HepG2 (cell line): ENCODE measurements at regions not wholly inside any gene's neighbourhood (a gene's known extent, or its start where the extent isn't known, plus 50 kb on each side); places are given as distances from the start of the nearest gene placed in this dataset.

Experiments
- ATAC-seq: fragments of 200-7000 bp; cut with Tn5 transposase; 3 replicates; pipeline ENCODE4 v1.9.1; 2020; ENCODE audit warnings: mild to moderate bottlenecking, moderate library complexity
- BruUV-seq: library from RNA; stranded (reverse); fragments of 400-500 nt; replicated peaks from 2 replicates; lab custom pipeline; 2021; lab: Mats Ljungman, UMichigan
- CTCF ChIA-PET: fragments of 300-600 bp; formaldehyde crosslinking; extraction: SDS; loops from one replicate; lab custom pipeline; 2021; ENCODE audit warnings: low total read pairs, inconsistent platforms, low intra/inter-chr PET ratio; lab: Yijun Ruan, JAX
- POLR2A ChIA-PET: fragments of 350-600 bp; sonication (Branson Sonifier 250); formaldehyde crosslinking; loops from one replicate; lab custom pipeline; 2020; ENCODE audit warnings: antibody characterized with exemption, inconsistent platforms; lab: Yijun Ruan, JAX
- DNase-seq: peaks from one replicate; pipeline ENCODE4 v3.0.0-alpha.2; 2015; ENCODE audit warnings: low spot score
- FAIRE-seq: peaks from 3 replicates; lab custom pipeline; 2011; peaks lifted over from hg19 to GRCh38; lab: Jason Lieb, UNC
- H2AFZ ChIP-seq: one replicate; pipeline ENCODE4 v1.6.1; 2011; ENCODE audit warnings: low read length, inconsistent platforms
- H3K27ac ChIP-seq: fragments of 300-600 bp; 3 replicates; pipeline ENCODE4 v1.8.0; 2011; ENCODE audit warnings: mixed run types, mild to moderate bottlenecking, mixed read lengths, low read length, inconsistent platforms; ENCODE audit not compliant: insufficient read depth; ENCODE audit errors: extremely low read length
- H3K27me3 ChIP-seq, 2 experiments: fragments of 200-600 bp in 1 of 2; 2 replicates in 1 of 2; 3 replicates in 1 of 2; pipeline versions ENCODE4 v1.6.0 to v1.8.0; 2011; ENCODE audit warnings: low read length in 2 of 2, mild to moderate bottlenecking in 2 of 2, moderate library complexity in 2 of 2, inconsistent platforms in 1 of 2; ENCODE audit not compliant: insufficient read depth in 2 of 2, control insufficient read depth in 1 of 2
- H3K36me3 ChIP-seq, 2 experiments: fragments of 200-600 bp in 1 of 2; replicated peaks in 1 of 2; 2 replicates in 1 of 2; 3 replicates in 1 of 2; pipeline versions ENCODE4 v1.5.1 to v1.8.0; 2011; ENCODE audit warnings: low read length in 2 of 2, inconsistent platforms in 1 of 2; ENCODE audit not compliant: insufficient read depth in 2 of 2, control insufficient read depth in 1 of 2
- H3K4me1 ChIP-seq: 2 replicates; pipeline ENCODE4 v1.5.1; 2012; ENCODE audit warnings: low read length, inconsistent platforms; ENCODE audit not compliant: insufficient read depth
- H3K4me2 ChIP-seq: 2 replicates; pipeline ENCODE4 v1.6.0; 2011; ENCODE audit warnings: low read depth, low read length, inconsistent platforms
- H3K4me3 ChIP-seq, 3 experiments: fragments of 200-600 bp in 1 of 3; sonication (generic), shearing (Covaris generic) in 1 of 3; replicated peaks in 1 of 3; 2 replicates each; pipeline ENCODE4 v1.5.1; 2011 to 2016; ENCODE audit warnings: low read length in 3 of 3, inconsistent platforms in 2 of 3, low read depth in 2 of 3, mild to moderate bottlenecking in 2 of 3, control low read depth in 1 of 3, mixed read lengths in 1 of 3; ENCODE audit not compliant: insufficient read depth in 1 of 3
- H3K79me2 ChIP-seq: one replicate; pipeline ENCODE4 v1.6.1; 2011; ENCODE audit warnings: low read length, inconsistent platforms; ENCODE audit not compliant: insufficient read depth
- H3K9ac ChIP-seq: 2 replicates; pipeline ENCODE4 v1.6.0; 2011; ENCODE audit warnings: mild to moderate bottlenecking, low read depth, low read length, inconsistent platforms; ENCODE audit not compliant: insufficient read depth
- H3K9me3 ChIP-seq: 2 replicates; pipeline ENCODE4 v1.5.1; 2012; ENCODE audit warnings: mild to moderate bottlenecking, low read length
- H4K20me1 ChIP-seq: 2 replicates; pipeline ENCODE4 v1.6.0; 2011; ENCODE audit warnings: inconsistent platforms, mild to moderate bottlenecking, low read length, moderate library complexity; ENCODE audit not compliant: insufficient read depth
- BRCA1 ChIP-seq: sonication (generic); formaldehyde crosslinking; IDR thresholded peaks from 2 replicates; pipeline ENCODE4 v1.4.0; 2020; ENCODE audit warnings: missing genetic modification reagents
- HOXA3 ChIP-seq: sonication (generic); formaldehyde crosslinking; IDR thresholded peaks from 2 replicates; pipeline ENCODE4 v1.5.0; 2020; ENCODE audit warnings: missing genetic modification reagents
- MTA1 ChIP-seq: sonication (generic); formaldehyde crosslinking; IDR thresholded peaks from 2 replicates; pipeline ENCODE4 v1.4.0; 2020; ENCODE audit warnings: missing genetic modification reagents, mild to moderate bottlenecking, borderline replicate concordance
- NR2C2 ChIP-seq: sonication (generic); formaldehyde crosslinking; IDR thresholded peaks from 2 replicates; pipeline ENCODE4 v1.4.0; 2020; ENCODE audit warnings: missing genetic modification reagents, mild to moderate bottlenecking, moderate library complexity, borderline replicate concordance
- PRMT3 ChIP-seq: sonication (generic); formaldehyde crosslinking; IDR thresholded peaks from 2 replicates; pipeline ENCODE4 v1.8.1; 2022; ENCODE audit warnings: low read depth, mild to moderate bottlenecking, moderate library complexity, missing genetic modification reagents, borderline replicate concordance
- RXRA ChIP-seq: sonication (generic); formaldehyde crosslinking; IDR thresholded peaks from 2 replicates; pipeline ENCODE4 v1.5.1; 2020; ENCODE audit warnings: missing genetic modification reagents
- SNAPC5 ChIP-seq: sonication (generic); formaldehyde crosslinking; IDR thresholded peaks from 2 replicates; pipeline ENCODE4 v1.8.1; 2023; ENCODE audit warnings: mild to moderate bottlenecking, missing genetic modification reagents, borderline replicate concordance
- TBX3 ChIP-seq: fragments of 450-650 bp; IDR thresholded peaks from 2 replicates; pipeline ENCODE4 v1.6.1; 2017; ENCODE audit warnings: antibody characterized with exemption, mild to moderate bottlenecking, inconsistent platforms, borderline replicate concordance
- ZNF414 ChIP-seq: sonication (generic); formaldehyde crosslinking; IDR thresholded peaks from 2 replicates; pipeline ENCODE4 v1.5.0; 2020; ENCODE audit warnings: missing genetic modification reagents
- ZNF512 ChIP-seq: sonication (generic); formaldehyde crosslinking; IDR thresholded peaks from 2 replicates; pipeline ENCODE4 v1.4.0; 2020; ENCODE audit warnings: mild to moderate bottlenecking, missing genetic modification reagents
- WGBS: methylation state at CpG from one replicate; pipeline ENCODE4 v1.1.6; 2017; ENCODE audit warnings: low lambda C conversion rate; 5-methylcytosine and 5-hydroxymethylcytosine counted together
- in situ Hi-C: cut with HindIII; loops from 2 replicates; pipeline ENCODE4 v1.10.0; 2017; ENCODE audit warnings: low pct_unique_long_range_greater_than_20kb; ENCODE audit not compliant: extremely low pct_ligation_motif_present
- intact Hi-C: fragments of 100-400 bp; cut with micrococcal nuclease; formaldehyde crosslinking; loops from one replicate; pipeline ENCODE4 v1.10.0; 2022; ENCODE audit not compliant: unreplicated experiment
- TF ChIP-seq, protein P1 (sequence below): sonication (generic); formaldehyde crosslinking; IDR thresholded peaks from 2 replicates; pipeline ENCODE4 v1.8.0; 2022; ENCODE audit warnings: mild to moderate bottlenecking, missing genetic modification reagents, moderate library complexity
- TF ChIP-seq, protein P2 (sequence below): IDR thresholded peaks from 2 replicates; pipeline ENCODE4 v1.6.1; 2016; ENCODE audit warnings: missing compliant biosample characterization, missing genetic modification reagents, borderline replicate concordance
- TF ChIP-seq, protein P3 (sequence below): sonication (generic); formaldehyde crosslinking; conservative IDR thresholded peaks from 2 replicates; pipeline ENCODE4 v1.4.0; 2020; ENCODE audit warnings: missing genetic modification reagents

GRCh38 chr5:74418261-74418660, 222.3 kb downstream of the ENC1 start:
- peaks cover 64% of the 10 kb centered on the region for H3K4me1 ChIP-seq
- intact Hi-C loops (no loop called here), in situ Hi-C loops (no loop called here)
- WGBS = 92% methylated on average over 1 of the region's 1 CpG
- CTCF ChIA-PET = no interaction called here
- H3K79me2 ChIP-seq = no peaks in the 10 kb centered on the region
- H4K20me1 ChIP-seq = no peaks in the 10 kb centered on the region
- no peak for ATAC-seq
- H3K9ac ChIP-seq = no peak overlapping the region
- H3K4me3 ChIP-seq = no peak overlapping the region
- H3K27ac ChIP-seq = no peak overlapping the region
- H3K27me3 ChIP-seq = no peaks in the 10 kb centered on the region
- no peak for TF ChIP-seq ZNF512
- no peak for TF ChIP-seq ZNF414 (CRISPR knock-in tag)
- TF ChIP-seq PRMT3 (CRISPR knock-in tag) = no peak
- TF ChIP-seq TBX3 = no peak
- TF ChIP-seq, protein P1, sequence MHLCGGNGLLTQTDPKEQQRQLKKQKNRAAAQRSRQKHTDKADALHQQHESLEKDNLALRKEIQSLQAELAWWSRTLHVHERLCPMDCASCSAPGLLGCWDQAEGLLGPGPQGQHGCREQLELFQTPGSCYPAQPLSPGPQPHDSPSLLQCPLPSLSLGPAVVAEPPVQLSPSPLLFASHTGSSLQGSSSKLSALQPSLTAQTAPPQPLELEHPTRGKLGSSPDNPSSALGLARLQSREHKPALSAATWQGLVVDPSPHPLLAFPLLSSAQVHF = no peak
- TF ChIP-seq, protein P2, sequence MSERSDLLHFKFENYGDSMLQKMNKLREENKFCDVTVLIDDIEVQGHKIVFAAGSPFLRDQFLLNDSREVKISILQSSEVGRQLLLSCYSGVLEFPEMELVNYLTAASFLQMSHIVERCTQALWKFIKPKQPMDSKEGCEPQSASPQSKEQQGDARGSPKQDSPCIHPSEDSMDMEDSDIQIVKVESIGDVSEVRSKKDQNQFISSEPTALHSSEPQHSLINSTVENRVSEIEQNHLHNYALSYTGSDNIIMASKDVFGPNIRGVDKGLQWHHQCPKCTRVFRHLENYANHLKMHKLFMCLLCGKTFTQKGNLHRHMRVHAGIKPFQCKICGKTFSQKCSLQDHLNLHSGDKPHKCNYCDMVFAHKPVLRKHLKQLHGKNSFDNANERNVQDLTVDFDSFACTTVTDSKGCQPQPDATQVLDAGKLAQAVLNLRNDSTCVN (CRISPR knock-in tag) = no peak
- no peak for TF ChIP-seq MTA1 (CRISPR knock-in tag)
- no peak for TF ChIP-seq HOXA3 (CRISPR knock-in tag)
- TF ChIP-seq, protein P3, sequence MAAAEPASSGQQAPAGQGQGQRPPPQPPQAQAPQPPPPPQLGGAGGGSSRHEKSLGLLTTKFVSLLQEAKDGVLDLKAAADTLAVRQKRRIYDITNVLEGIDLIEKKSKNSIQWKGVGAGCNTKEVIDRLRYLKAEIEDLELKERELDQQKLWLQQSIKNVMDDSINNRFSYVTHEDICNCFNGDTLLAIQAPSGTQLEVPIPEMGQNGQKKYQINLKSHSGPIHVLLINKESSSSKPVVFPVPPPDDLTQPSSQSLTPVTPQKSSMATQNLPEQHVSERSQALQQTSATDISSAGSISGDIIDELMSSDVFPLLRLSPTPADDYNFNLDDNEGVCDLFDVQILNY (CRISPR knock-in tag) = no peak
- no peak for TF ChIP-seq BRCA1
- TF ChIP-seq RXRA (CRISPR knock-in tag) = no peak
- TF ChIP-seq SNAPC5 (CRISPR knock-in tag) = no peak
- TF ChIP-seq NR2C2 = no peak
- no peak for FAIRE-seq
- H3K9me3 ChIP-seq = no peaks in the 10 kb centered on the region
- no peak overlapping the region for H2AFZ ChIP-seq
- BruUV-seq = no TSS peak
- no peak overlapping the region for H3K4me2 ChIP-seq
- no peaks in the 10 kb centered on the region for H3K36me3 ChIP-seq
- no peak for DNase-seq
- POLR2A ChIA-PET = interaction anchor here (2.0 kb wide), 1 partner anchor 222 kb away, joined by 5 read pairs; the partner anchor contains the start of gene ENC1
